ENCODE measurements at regions not wholly inside any gene's neighbourhood (a gene's known extent, or its start where the extent isn't known, plus 50 kb on each side); places are given as distances from the start of the nearest gene placed in this dataset.

- Histone ChIP-seq H3K27me3 (ENCODE audit: low read depth, low read length) (no peaks in the 10 kb centered on the region), H2AFZ (ENCODE audit: low read depth, low read length) (no peak overlapping the region), H3K9me3 (ENCODE audit: insufficient read depth, low read length) (no peaks in the 10 kb centered on the region), H3K27ac (ENCODE audit: low read length) (no peak overlapping the region), H4K20me1 (ENCODE audit: insufficient read depth, low read length) (no peaks in the 10 kb centered on the region), H3K36me3 (replicated peaks; ENCODE audit: low read depth, low read length) (no peaks in the 10 kb centered on the region), H3K4me2 (ENCODE audit: low read length) (no peak overlapping the region), H3K9ac (ENCODE audit: low read length) (no peak overlapping the region), H3K79me2 (ENCODE audit: low read length) (no peaks in the 10 kb centered on the region), H3K4me3 (ENCODE audit: low read length) (no peak overlapping the region), H3K4me1 (ENCODE audit: low read length) (no peaks in the 10 kb centered on the region)
- TF ChIP-seq EZH2phosphoT487 (IDR thresholded peaks at IDR 0.05; ENCODE audit: low read depth) (no peak), CTCF (IDR thresholded peaks at IDR 0.05; ENCODE audit: low read depth, low read length) (no peak)
These were observed 679.8 kb upstream of the KLHL1 start for GRCh38 chr13:70788074-70788473.

GRCh38 chr13:70784207-70784989 is 676.1 kb upstream of the KLHL1 start:
- TF ChIP-seq EZH2phosphoT487 (IDR thresholded peaks at IDR 0.05; ENCODE audit: low read depth) (no peak), CTCF (IDR thresholded peaks at IDR 0.05; ENCODE audit: low read depth, low read length) (no peak)

GRCh38 chr13:70769817-70770216 is 661.6 kb upstream of the KLHL1 start:
- TF ChIP-seq EZH2phosphoT487 (IDR thresholded peaks at IDR 0.05; ENCODE audit: low read depth) (no peak), CTCF (IDR thresholded peaks at IDR 0.05; ENCODE audit: low read depth, low read length) (no peak)
- Histone ChIP-seq H2AFZ (ENCODE audit: low read depth, low read length) (no peak overlapping the region), H3K4me3 (ENCODE audit: low read length) (no peak overlapping the region), H3K27ac (ENCODE audit: low read length) (no peak overlapping the region), H3K9ac (ENCODE audit: low read length) (no peak overlapping the region), H3K4me1 (ENCODE audit: low read length) (no peaks in the 10 kb centered on the region), H3K79me2 (ENCODE audit: low read length) (no peaks in the 10 kb centered on the region), H4K20me1 (ENCODE audit: insufficient read depth, low read length) (no peaks in the 10 kb centered on the region), H3K4me2 (ENCODE audit: low read length) (no peak overlapping the region), H3K9me3 (ENCODE audit: insufficient read depth, low read length) (no peaks in the 10 kb centered on the region), H3K27me3 (ENCODE audit: low read depth, low read length) (no peaks in the 10 kb centered on the region), H3K36me3 (replicated peaks; ENCODE audit: low read depth, low read length) (no peaks in the 10 kb centered on the region)

More at GRCh38 chr13:70784207-70784989, 676.1 kb upstream of the KLHL1 start:
- no peaks in the 10 kb centered on the region for H3K9me3 ChIP-seq (ENCODE audit: insufficient read depth, low read length)
- H3K4me2 ChIP-seq (ENCODE audit: low read length), result no peak overlapping the region
- H2AFZ ChIP-seq (ENCODE audit: low read depth, low read length), result no peak overlapping the region
- no peaks in the 10 kb centered on the region for H3K36me3 ChIP-seq (replicated peaks; ENCODE audit: low read depth, low read length)
- no peaks in the 10 kb centered on the region for H3K79me2 ChIP-seq (ENCODE audit: low read length)
- H3K4me3 ChIP-seq (ENCODE audit: low read length), result no peak overlapping the region
- H4K20me1 ChIP-seq (ENCODE audit: insufficient read depth, low read length), result no peaks in the 10 kb centered on the region
- H3K27me3 ChIP-seq (ENCODE audit: low read depth, low read length), result no peaks in the 10 kb centered on the region
- H3K9ac ChIP-seq (ENCODE audit: low read length), result no peak overlapping the region
- no peak overlapping the region for H3K27ac ChIP-seq (ENCODE audit: low read length)
- H3K4me1 ChIP-seq (ENCODE audit: low read length), result peaks cover 7% of the 10 kb centered on the region

- Histone ChIP-seq H3K27ac (ENCODE audit: low read length) (no peak overlapping the region), H3K4me3 (ENCODE audit: low read length) (no peak overlapping the region), H3K9me3 (ENCODE audit: insufficient read depth, low read length) (no peaks in the 10 kb centered on the region), H3K4me2 (ENCODE audit: low read length) (no peak overlapping the region), H3K4me1 (ENCODE audit: low read length) (no peaks in the 10 kb centered on the region), H3K36me3 (replicated peaks; ENCODE audit: low read depth, low read length) (no peaks in the 10 kb centered on the region), H4K20me1 (ENCODE audit: insufficient read depth, low read length) (no peaks in the 10 kb centered on the region), H2AFZ (ENCODE audit: low read depth, low read length) (no peak overlapping the region), H3K27me3 (ENCODE audit: low read depth, low read length) (no peaks in the 10 kb centered on the region), H3K9ac (ENCODE audit: low read length) (no peak overlapping the region), H3K79me2 (ENCODE audit: low read length) (no peaks in the 10 kb centered on the region)
- TF ChIP-seq CTCF (IDR thresholded peaks at IDR 0.05; ENCODE audit: low read depth, low read length) (no peak), EZH2phosphoT487 (IDR thresholded peaks at IDR 0.05; ENCODE audit: low read depth) (no peak)
These were observed 650.7 kb upstream of the KLHL1 start for GRCh38 chr13:70758932-70759331.

Measured in OCI-LY3 (cell line).